NCI-H128 (cell line): ENCODE measurements at regions not wholly inside any gene's neighbourhood (a gene's known extent, or its start where the extent isn't known, plus 50 kb on each side); places are given as distances from the start of the nearest gene placed in this dataset.
"Not testable (repeated sequence)": the region's sequence is repeated elsewhere in the genome, so short reads cannot be mapped to it uniquely, and the experiment has no call there.

Source experiments
- DNase-seq: peaks from one replicate; lab custom pipeline; 2025; ENCODE audit not compliant: unreplicated experiment; lab: John Stamatoyannopoulos, UW

DNA sequence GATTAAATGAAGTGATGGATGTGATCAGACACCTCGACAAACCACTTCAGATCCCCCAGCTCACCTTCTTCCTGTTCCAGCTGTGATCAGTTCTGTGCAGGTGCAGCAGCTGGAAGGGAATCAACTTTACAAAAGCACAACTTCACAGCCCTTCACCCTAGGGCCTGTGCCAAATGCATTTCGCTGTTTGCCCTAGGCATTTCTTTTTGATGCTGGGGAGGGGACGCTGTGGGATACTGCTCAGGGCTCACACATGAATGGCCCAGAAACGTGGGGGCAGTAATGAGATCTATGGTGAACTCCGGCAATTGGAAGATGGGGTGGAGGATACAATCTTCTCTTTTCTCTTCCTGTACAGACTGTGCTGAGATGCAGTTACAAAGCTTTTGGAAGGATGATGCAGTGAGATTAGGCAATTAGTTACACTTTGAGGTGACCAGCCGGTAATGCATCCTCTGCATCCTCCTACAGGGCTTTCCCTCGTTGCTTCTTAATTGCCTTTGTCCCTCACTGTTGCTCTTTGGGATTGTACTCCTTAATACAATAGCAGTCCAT lies 215.1 kb upstream of the PITX2 start:
- no peak for DNase-seq

DNA sequence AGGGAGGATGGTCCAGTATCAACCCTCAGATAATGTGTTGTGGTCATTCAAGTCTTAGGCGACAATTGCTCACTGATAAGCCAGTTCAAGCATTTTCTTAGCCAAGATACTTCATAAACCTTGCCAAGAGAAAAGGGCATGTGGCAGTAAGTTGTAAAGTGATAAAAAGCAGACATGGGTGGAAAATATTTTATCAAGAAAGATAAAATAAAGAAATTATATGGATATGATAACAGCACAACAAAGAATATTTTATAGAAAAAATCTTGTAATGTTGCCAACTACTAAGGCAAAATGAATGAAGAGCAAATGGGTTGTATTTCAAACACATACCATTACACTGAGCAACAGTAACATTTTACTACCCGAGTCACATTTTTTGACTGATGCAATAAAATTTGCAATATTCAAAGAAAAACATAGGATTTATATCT lies 217.4 kb upstream of the PITX2 start:
- no peak for DNase-seq

DNA sequence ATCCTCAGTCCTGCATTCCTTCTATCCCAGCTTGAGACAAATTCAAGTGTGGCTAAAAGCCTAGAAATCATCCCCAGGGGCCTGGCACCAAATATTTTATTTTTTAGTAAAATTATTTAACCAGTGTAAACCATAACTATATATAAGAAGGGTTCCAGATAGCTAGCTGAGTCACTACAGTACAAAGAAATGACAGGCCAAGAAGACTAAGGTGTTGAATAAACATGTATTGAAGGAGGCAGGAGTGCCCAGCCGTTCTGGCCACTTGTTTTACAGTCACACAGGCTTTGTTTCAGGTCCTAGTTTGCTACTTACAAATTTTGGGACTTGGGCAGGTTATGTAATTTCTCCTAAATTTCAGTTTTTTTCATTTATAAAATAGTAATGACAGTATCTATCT lies 225.9 kb upstream of the PITX2 start:
- DNase-seq, result no peak

- no peak for DNase-seq
These were observed 226.6 kb upstream of the PITX2 start for GRCh38 chr4:110849461-110849860.

DNA sequence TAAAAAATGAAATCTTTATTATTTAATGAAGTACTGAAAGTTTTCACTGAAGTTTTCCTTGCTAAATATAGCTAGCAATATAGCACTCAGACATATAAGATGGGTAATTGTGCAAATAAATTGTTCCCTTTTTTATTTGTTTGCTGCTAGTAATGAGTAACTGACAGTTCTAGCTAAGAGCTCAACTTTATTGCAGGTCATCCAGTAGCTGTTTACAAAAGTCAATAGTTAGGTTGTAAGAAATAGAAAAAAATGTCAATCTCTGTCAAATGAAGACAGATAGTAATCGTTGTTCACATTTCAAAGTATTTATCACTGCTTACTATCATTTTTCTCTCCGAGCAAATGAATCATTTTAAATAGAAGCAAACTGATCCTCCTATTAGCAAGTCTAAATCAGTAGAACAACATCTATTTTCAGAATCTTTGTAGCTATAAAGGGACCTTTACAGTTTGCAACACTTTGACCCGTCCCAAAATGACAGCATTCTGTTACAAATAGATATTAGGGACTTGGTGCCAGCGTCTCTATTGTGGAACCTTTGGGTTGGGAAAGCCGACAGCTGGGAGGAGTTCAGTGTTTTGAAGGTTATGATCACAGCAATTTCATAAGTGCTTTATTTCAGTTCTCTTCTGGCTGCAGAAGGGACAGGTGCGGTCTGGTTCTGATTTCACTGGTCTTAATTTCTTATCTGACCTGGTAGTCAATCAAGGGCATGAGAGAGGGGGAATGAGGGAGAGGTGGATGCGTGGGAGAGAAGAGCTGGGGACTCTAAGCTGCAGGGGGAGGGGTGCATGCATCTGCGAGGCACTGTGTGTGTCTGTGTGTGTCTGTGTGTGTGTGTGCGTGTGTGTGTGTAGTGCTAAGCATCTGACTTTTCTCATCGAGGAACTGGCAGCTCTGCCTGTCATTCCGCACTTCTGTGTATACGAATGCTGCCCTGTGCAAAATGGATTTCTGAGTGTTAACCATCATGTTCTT lies 227.9 kb upstream of the PITX2 start:
- no peak for DNase-seq

GRCh38 chr4:110851989-110852388 lies 229.1 kb upstream of the PITX2 start:
- DNase-seq, result no peak

- DNase-seq, result no peak
These were observed 229.9 kb upstream of the PITX2 start for GRCh38 chr4:110852793-110853192.

- no peak for DNase-seq
These were observed 230.4 kb upstream of the PITX2 start for GRCh38 chr4:110853242-110853641.

- no peak for DNase-seq
These were observed 231.3 kb upstream of the PITX2 start for GRCh38 chr4:110854021-110854678.

- no peak for DNase-seq
These were observed 237.2 kb upstream of the PITX2 start for GRCh38 chr4:110860125-110860524.

GRCh38 chr4:110860901-110861300 lies 238.0 kb upstream of the PITX2 start:
- DNase-seq, result no peak

DNA sequence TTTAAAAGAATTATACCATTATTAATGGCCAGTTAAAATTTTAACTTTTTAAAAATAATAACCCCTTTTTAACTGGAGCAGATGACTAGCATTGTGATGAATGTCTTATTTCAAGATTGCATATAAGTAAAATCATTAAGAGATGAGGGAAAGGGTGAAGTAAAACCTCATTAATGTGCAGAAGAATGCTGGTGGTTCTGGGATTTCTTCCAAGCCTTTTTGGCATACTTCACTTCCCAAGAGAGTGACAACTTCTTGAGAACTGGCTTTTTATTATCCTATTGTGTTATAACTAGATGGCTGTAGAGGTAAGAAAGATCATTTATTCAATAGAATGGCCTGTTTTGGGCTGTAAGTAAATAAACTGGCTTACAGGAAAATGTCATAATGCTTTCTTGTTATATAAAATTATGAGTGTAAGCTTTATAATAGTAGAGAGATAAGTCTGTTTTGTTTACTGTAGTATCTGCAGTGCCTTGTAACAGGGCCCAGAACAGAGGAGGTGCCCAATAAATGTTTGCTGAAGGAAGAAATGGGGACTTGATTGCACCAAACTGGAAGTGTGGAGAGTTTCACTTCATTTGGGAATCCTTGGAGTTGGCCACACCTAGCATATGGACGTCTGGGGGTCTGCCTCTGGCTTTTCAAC lies 242.9 kb upstream of the PITX2 start:
- no peak for DNase-seq

- no peak for DNase-seq
These were observed 244.5 kb upstream of the PITX2 start for GRCh38 chr4:110867251-110867960.

DNA sequence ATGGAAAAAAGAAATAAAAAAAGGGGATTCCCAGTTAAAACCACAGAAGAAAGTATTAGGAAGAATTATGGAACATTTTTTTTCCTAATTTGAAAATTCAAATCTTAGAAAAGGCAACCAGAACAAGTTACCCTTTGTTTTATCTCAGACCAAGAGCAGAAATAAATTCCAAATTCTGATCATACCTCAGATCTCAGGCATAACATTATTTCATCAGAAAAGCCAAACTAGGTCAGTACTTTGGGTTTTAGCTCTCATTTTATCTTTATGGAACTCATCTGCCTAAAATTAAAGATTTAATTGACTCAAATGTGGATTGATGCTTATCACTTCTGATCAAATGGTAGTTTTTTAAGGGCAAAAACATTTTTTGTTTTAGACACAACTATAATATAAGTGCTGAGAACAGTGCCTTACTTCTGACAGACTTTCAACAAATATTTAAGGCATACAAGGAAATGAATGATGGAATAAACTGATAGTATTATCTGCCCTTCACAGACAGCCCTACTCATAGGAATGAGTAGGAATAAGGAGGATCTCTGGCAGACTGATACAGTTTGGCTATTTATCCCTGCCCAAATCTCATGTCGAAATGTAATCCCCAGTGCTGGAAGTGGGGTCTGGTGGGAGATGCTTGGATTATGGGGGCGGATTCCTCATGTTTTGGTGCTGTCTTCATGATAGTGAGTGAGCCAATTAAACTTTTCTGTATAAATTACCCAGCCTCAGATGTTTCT lies 245.3 kb upstream of the PITX2 start:
- DNase-seq, result no peak

- no peak for DNase-seq
These were observed 246.2 kb upstream of the PITX2 start for GRCh38 chr4:110869114-110869513.

- no peak for DNase-seq
These were observed 247.1 kb upstream of the PITX2 start for GRCh38 chr4:110869862-110870572.

DNA sequence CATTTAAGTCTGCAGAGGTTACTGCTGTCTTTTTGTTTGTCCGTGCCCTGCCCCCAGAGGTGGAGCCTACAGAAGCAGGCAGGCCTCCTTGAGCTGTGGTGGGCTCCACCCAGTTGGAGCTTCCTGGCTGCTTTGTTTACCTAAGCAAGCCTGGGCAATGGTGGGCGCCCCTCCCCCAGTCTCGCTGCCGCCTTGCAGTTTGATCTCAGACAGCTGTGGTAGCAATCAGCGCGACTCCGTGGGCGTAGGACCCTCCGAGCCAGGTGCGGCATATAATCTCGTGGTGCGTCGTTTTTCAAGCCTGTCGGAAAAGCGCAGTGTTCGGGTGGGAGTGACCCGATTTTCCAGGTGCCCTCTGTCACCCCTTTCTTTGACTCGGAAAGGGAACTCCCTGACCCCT lies 253.3 kb upstream of the PITX2 start:
- not testable (repeated sequence) for DNase-seq

DNA sequence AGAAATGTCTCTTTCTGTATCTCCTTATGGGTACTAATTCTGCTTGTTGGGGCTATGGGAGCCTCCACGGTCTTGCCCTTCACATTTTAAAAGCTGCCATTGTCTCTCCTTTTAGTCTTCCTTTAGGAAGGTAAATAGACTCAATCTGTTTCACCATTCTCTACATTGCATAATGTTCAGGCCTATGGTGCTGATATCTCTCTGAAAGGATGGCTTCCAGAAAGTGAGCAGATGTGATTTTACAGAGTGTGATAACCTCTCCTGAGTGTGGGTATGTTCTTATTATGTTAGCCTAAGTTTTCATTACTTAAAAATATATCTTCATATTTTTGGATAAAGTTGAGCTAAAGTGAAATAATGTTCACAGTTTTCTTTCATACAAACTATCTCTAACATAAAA lies 254.0 kb upstream of the PITX2 start:
- DNase-seq, result no peak

GRCh38 chr4:110877778-110878370 lies 255.0 kb upstream of the PITX2 start:
- no peak for DNase-seq
